GM12874 (cell line): ENCODE measurements at regions not wholly inside any gene's neighbourhood (a gene's known extent, or its start where the extent isn't known, plus 50 kb on each side); places are given as distances from the start of the nearest gene placed in this dataset.

Experiments
- TF ChIP-seq, protein P1 (sequence below): IDR thresholded peaks from 2 replicates; pipeline ENCODE4 v1.5.1; 2011; ENCODE audit warnings: low read depth, mild to moderate bottlenecking, control low read depth, low read length, moderate library complexity; ENCODE audit not compliant: insufficient read depth

DNA sequence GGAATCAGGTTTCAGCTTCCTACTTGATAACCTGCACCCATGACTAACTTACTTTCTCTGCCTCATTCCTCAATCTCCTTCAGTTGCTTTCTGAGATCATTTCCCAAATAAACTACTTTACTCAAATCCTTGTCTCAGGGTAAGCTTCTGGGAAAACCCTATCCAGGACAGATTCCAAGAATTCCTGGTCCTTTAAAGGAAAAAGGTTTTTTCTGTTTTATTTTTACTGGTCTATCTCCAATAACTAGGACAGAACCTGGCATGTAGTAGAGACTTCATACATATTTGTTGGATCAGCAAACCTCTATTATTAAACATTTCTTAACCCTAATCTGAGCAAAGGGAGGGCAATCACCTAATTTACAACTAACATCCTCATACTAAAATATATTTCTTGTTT is 910.5 kb upstream of the CHORDC1 start:
- TF ChIP-seq, protein P1, sequence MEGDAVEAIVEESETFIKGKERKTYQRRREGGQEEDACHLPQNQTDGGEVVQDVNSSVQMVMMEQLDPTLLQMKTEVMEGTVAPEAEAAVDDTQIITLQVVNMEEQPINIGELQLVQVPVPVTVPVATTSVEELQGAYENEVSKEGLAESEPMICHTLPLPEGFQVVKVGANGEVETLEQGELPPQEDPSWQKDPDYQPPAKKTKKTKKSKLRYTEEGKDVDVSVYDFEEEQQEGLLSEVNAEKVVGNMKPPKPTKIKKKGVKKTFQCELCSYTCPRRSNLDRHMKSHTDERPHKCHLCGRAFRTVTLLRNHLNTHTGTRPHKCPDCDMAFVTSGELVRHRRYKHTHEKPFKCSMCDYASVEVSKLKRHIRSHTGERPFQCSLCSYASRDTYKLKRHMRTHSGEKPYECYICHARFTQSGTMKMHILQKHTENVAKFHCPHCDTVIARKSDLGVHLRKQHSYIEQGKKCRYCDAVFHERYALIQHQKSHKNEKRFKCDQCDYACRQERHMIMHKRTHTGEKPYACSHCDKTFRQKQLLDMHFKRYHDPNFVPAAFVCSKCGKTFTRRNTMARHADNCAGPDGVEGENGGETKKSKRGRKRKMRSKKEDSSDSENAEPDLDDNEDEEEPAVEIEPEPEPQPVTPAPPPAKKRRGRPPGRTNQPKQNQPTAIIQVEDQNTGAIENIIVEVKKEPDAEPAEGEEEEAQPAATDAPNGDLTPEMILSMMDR, result no peak

DNA sequence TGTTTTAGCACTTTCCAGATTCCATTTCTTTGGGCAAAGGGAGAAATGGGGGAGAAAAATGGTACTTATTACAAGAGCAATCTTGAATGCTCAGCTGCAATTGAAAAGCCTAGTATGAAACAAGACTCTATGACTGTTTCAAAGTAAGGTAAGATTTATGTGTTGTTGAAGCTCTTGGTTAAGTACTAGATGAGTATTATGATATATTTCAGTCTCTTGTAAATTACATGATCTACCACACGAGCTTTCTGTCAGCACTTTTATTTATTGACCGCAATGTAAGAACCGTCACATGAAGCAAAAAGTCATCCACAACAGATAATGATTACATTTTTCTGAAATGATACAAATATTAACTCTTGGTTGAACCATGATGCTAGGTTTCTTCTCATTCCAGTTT is 906.7 kb upstream of the CHORDC1 start:
- TF ChIP-seq, protein P1, result no peak

DNA sequence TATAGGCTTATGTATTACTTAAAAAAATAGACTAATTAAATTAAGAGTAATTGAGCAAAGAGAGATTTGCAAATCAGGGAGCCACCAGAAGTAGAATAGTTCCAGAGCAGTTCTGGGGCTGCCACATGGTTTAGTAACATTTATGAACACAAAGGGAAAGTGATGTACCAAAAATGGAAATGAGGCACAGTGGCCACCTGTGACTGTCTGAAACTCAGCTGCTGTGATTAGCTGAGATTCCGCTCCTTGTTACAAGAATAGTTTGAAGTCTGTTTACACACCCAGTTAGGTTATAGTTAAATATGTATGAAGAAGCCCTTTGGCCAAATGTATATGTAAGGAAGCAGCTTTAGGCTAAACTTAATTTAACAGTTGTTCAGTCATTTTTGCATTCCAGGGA is 901.5 kb upstream of the CHORDC1 start:
- TF ChIP-seq, protein P1, result no peak

DNA sequence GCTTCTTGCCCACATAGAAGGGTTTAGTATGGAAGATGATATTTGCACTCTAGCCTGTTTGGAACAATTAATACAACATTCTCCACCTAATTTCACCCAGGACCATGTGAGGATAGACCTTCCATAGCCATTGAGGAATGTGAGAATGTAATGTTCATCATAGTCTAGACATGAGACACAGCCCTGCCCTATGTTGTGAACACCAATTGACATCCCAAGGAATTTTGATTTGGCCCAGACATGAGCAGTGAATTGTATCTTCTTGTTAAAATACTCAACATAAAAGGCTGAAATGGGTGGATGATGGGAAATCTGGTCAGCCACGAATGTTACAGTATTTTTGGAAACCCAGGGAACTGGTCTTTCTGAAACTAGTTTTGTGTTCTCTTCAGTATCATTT is 892.3 kb upstream of the CHORDC1 start:
- TF ChIP-seq, protein P1, result no peak

DNA sequence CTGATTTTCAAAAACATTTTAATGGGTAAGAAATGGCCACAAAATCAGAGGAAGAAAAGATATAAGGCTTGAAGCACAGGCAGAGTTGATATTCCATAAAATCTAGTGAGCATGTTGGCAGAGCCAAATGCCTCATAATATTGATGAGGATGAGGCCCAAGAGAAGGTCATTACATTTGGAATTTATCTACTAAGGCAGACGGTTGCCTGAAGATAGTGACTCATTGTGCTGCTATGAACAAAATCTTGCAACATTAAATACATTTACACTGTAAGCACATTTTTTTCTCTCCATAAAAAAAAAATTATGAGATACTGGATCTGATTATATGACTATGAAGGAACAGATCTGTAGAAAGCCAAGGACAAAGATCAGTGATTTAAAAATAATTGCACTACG is 881.4 kb upstream of the CHORDC1 start:
- TF ChIP-seq, protein P1, result no peak

DNA sequence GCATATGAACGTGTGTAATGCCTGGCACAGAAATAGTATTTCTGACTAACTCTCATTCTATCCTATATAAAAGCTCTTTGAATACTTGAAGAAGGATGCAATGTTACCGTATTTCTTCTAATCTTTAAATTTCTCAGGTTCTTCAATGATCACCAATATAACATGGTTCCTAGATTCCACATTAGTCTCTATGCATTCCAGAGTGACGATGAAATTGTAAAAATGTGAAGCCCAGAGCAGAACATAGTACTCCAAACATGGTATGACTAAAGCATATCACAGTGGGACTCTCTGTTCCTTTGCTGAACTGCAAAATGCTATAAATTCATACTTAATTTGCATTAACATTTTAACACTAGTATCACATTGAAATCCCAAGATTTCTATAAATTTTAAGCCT is 877.6 kb upstream of the CHORDC1 start:
- TF ChIP-seq, protein P1, result no peak

DNA sequence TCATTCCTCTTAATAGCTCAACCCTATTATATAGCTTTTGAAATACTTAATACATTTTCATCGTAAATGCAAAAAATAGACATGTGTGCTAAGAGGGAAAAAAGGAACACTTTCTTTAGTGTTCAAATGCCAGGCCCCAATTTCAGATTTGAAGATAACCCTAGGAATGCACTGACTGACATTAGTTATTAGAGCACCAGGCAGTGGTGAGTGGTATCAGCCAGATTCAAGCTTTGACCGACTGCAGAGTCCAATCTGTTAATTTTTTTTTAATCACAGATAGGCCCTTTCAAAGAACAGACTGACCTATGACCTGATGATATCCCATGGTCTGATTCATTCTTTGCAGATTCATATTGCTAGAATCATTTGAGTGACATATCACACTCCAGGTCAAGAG is 874.2 kb upstream of the CHORDC1 start:
- TF ChIP-seq, protein P1, result no peak

DNA sequence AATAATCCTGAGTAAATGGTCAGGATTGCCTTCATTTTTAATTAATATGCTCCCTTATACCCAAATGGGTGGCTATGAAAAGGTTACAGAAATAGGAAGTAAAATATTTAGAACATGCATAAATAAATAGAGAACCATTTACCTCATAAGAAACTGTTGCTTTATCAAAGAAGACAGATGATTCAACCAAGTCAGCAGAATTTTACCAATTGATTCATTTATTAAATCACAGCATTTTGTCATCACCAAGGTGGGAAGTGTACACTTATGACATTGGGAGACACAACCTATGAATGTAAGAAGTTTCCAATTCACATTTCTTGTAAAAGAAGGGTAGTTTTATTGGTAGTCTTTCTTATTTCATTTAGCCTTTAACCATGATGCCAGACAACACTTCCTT is 870.3 kb upstream of the CHORDC1 start:
- TF ChIP-seq, protein P1, result no peak
